Bronchial epithelial cell (primary cell): ENCODE measurements at regions not wholly inside any gene's neighbourhood (a gene's known extent, or its start where the extent isn't known, plus 50 kb on each side); places are given as distances from the start of the nearest gene placed in this dataset.

Experiments
- DNase-seq: peaks from one replicate; pipeline ENCODE4 v3.0.0-alpha.2; 2010; ENCODE audit warnings: low read depth
- FAIRE-seq: peaks from 2 replicates; lab custom pipeline; 2011; peaks lifted over from hg19 to GRCh38; lab: Jason Lieb, UNC
- H3K27me3 ChIP-seq: 2 replicates; pipeline ENCODE4 v1.5.1; 2011; ENCODE audit warnings: low read length; ENCODE audit not compliant: control insufficient read depth, insufficient read depth
- H3K36me3 ChIP-seq: 2 replicates; pipeline ENCODE4 v1.5.1; 2011; ENCODE audit warnings: low read length; ENCODE audit not compliant: control insufficient read depth, insufficient read depth
- H3K4me3 ChIP-seq: 2 replicates; pipeline ENCODE4 v1.5.1; 2011; ENCODE audit warnings: mild to moderate bottlenecking, low read depth, low read length, control low read depth
- TF ChIP-seq, protein P1 (sequence below): IDR thresholded peaks from 2 replicates; pipeline ENCODE4 v1.5.1; 2011; ENCODE audit warnings: mild to moderate bottlenecking, moderate library complexity, low read length, control low read depth, inconsistent platforms; ENCODE audit not compliant: insufficient read depth, severe bottlenecking

- DNase-seq (no peak), FAIRE-seq (no peak)
- H3K36me3 ChIP-seq, result no peaks in the 10 kb centered on the region
- H3K27me3 ChIP-seq, result no peaks in the 10 kb centered on the region
- TF ChIP-seq, protein P1, sequence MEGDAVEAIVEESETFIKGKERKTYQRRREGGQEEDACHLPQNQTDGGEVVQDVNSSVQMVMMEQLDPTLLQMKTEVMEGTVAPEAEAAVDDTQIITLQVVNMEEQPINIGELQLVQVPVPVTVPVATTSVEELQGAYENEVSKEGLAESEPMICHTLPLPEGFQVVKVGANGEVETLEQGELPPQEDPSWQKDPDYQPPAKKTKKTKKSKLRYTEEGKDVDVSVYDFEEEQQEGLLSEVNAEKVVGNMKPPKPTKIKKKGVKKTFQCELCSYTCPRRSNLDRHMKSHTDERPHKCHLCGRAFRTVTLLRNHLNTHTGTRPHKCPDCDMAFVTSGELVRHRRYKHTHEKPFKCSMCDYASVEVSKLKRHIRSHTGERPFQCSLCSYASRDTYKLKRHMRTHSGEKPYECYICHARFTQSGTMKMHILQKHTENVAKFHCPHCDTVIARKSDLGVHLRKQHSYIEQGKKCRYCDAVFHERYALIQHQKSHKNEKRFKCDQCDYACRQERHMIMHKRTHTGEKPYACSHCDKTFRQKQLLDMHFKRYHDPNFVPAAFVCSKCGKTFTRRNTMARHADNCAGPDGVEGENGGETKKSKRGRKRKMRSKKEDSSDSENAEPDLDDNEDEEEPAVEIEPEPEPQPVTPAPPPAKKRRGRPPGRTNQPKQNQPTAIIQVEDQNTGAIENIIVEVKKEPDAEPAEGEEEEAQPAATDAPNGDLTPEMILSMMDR, result no peak
- H3K4me3 ChIP-seq, result no peak overlapping the region
These were observed 111.6 kb downstream of the MAGEE2 start for GRCh38 chrX:75673468-75673867.

DNA sequence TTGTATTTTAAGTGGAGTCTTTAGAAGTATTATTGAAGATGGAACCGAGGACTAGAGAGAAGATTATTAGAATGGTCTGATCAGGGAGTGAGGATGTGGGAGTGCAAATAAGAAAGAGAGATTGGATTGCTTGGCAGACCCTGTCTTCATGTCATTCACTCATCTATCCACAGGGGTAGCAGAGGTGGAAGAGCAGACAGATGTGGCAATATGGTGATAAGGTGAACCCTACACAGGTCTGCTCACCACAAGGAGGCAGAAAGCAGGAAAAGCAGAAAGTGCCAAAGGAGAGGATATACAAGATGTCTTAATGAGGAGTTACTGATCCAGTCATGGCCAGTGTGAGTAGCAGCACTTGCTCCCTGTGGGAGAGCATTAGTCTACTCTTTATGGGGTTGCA, 129.4 kb downstream of the MAGEE2 start:
- TF ChIP-seq, protein P1, result no peak
- no peaks in the 10 kb centered on the region for H3K27me3 ChIP-seq
- FAIRE-seq, result no peak
- H3K4me3 ChIP-seq, result no peak overlapping the region
- no peak for DNase-seq
- H3K36me3 ChIP-seq, result no peaks in the 10 kb centered on the region

DNA sequence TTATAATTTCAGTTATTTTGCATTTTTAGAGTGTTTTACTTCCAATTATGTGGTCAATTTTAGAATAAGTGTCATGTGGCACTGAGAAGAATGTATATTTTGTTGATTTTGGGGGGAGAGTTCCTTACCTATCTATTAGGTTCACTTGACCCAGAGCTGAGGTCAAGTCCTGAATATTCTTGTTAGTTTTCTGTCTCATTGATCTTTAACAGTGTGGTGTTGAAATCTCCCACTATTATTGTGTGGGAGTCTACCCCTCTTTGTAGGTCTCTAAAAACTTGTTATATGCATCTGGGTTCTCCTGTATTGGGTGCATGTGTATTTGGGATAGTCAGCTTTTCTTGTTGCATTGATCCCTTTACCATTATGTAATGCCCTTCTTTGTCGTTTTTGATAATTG, 127.0 kb upstream of the ZDHHC15 start:
- TF ChIP-seq, protein P1, result no peak
- DNase-seq, result no peak
- Histone ChIP-seq H3K27me3 (no peaks in the 10 kb centered on the region), H3K36me3 (no peaks in the 10 kb centered on the region), H3K4me3 (no peak overlapping the region)
- no peak for FAIRE-seq

DNA sequence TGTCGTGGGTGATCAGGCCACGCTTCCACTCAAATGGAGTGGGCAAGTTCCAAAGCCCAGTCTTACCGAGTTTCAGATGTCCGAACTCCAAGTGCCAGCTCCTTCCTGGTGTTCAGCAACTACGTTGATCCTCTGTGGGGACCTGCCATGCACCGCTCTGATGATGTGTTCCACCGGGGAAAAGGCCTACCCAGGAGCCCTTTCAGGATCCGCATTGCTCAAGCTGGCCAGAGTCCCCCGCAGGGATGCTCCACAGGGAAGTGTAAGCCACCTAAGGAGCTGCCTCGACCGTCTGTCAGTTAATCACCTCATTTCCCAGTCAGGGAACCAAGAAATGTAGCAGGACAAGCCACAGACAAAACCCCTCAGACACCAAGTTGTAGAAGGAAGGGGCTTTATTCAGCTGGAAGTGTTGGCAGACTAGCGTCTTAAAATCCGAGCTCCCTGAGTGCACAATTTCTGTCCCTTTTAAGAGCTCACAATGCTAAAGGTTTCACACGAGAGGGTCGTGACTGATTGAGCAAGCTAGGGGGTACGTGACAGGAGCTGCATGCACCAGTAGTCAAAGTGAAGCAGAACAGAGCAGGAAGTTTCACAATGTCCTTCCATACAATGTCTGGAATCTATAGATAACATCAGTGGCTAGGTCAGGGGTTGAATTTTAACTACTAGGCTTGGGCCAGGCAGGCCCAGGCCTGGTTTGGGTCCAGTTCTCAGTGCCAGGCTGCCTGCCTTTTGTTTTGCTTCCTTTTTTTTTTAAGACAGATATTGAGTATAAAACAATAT, 126.2 kb upstream of the ZDHHC15 start:
- peak; percentile 28 for FAIRE-seq
- TF ChIP-seq, protein P1, result no peak
- Histone ChIP-seq H3K4me3 (no peak overlapping the region), H3K27me3 (no peaks in the 10 kb centered on the region), H3K36me3 (no peaks in the 10 kb centered on the region)
- DNase-seq, result no peak

DNA sequence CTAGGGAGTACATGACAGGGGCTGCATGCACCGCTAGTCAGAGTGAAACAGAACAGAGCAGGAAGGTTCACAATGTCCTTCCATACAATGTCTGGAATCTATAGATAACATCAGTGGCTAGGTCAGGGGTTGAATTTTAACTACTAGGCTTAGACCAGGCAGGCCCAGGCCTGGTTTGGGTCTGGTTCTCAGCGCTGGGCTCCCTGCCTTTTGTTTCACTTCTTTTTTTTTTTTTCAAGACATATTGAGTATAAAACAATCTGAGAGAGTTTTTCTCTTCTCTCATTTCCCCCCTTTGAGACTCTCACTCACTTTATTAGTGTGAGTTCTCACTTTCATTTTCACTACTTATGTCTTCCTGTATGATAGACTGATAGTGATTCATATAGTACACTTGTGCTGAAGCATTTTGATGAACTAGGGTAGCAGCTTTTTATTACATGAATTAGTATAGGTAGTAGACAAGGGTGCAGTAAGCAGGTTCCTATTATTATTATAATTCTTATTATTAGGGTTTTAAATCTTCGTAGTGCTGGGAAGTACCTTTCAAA, 120.0 kb upstream of the ZDHHC15 start:
- FAIRE-seq, result no peak
- H3K36me3 ChIP-seq, result no peaks in the 10 kb centered on the region
- TF ChIP-seq, protein P1, result no peak
- no peak for DNase-seq
- no peak overlapping the region for H3K4me3 ChIP-seq
- no peaks in the 10 kb centered on the region for H3K27me3 ChIP-seq

DNA sequence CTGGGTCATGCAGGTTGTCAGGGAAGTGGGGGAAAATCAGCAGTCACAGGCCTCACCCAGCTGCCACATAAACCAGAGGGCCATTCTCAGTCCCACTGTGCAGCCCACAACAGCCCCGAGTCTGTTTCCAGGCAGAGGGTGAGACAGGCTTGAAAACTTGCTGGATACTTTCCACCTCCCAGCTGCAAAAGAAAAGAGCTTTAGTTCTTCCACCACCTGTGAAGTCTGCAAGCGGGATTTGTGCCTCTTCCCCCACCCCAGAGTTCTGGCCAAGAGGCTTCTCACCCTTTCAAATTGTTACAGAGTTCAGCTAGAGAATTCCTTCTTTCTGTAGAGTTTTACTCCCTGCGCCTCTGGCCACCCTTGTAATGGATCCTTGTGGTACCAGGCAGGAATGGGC, 115.5 kb upstream of the ZDHHC15 start:
- Histone ChIP-seq H3K4me3 (no peak overlapping the region), H3K36me3 (no peaks in the 10 kb centered on the region), H3K27me3 (no peaks in the 10 kb centered on the region)
- TF ChIP-seq, protein P1, result no peak
- DNase-seq (no peak), FAIRE-seq (no peak)
